ENCODE measurements at regions not wholly inside any gene's neighbourhood (a gene's known extent, or its start where the extent isn't known, plus 50 kb on each side); places are given as distances from the start of the nearest gene placed in this dataset.

- no peak overlapping the region for H3K4me3 ChIP-seq (ENCODE audit: severe bottlenecking)
- DNase-seq (ENCODE audit: low spot score) (no peak), ATAC-seq (ENCODE audit: low read depth) (no peak)
- H3K4me1 ChIP-seq (ENCODE audit: insufficient read depth, poor library complexity, severe bottlenecking): no peaks in the 10 kb centered on the region
- no peaks in the 10 kb centered on the region for H3K27me3 ChIP-seq (ENCODE audit: insufficient read depth, poor library complexity, severe bottlenecking)
- H3K36me3 ChIP-seq (ENCODE audit: low read depth): no peaks in the 10 kb centered on the region
- TF ChIP-seq CTCF (IDR thresholded peaks at IDR 0.05; ENCODE audit: poor library complexity, severe bottlenecking): no peak
- H3K9me3 ChIP-seq (ENCODE audit: severe bottlenecking): no peaks in the 10 kb centered on the region
- H3K27ac ChIP-seq (ENCODE audit: poor library complexity, severe bottlenecking): no peak overlapping the region
These were observed 147.2 kb upstream of the WDFY3 start for GRCh38 chr4:85113706-85114105.

DNA sequence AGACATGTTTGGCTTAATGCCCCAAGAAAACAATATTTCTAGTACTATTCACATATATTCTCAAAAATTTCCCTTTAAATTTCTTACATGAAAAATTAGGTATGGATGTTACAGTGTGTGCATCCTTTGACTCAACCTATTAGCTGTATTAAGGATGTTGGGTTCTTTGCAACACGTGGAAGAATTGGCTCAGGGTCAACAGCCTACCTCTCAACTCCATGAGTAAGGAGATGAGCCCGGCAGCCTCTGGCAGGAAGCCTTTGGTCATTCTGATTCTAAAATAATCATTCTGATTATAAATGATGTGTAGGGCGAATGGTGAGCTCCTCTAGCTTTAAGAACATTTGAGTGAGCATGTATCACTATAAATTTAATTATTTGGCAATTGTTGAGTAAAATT lies 148.0 kb upstream of the WDFY3 start:
- TF ChIP-seq CTCF (IDR thresholded peaks at IDR 0.05; ENCODE audit: poor library complexity, severe bottlenecking): no peak
- H3K36me3 ChIP-seq (ENCODE audit: low read depth): no peaks in the 10 kb centered on the region
- H3K4me1 ChIP-seq (ENCODE audit: insufficient read depth, poor library complexity, severe bottlenecking): no peaks in the 10 kb centered on the region
- H3K9me3 ChIP-seq (ENCODE audit: severe bottlenecking): no peaks in the 10 kb centered on the region
- no peaks in the 10 kb centered on the region for H3K27me3 ChIP-seq (ENCODE audit: insufficient read depth, poor library complexity, severe bottlenecking)
- no peak for ATAC-seq (ENCODE audit: low read depth)
- no peak for DNase-seq (ENCODE audit: low spot score)
- H3K27ac ChIP-seq (ENCODE audit: poor library complexity, severe bottlenecking): no peak overlapping the region
- no peak overlapping the region for H3K4me3 ChIP-seq (ENCODE audit: severe bottlenecking)

- Histone ChIP-seq H3K4me1 (ENCODE audit: insufficient read depth, poor library complexity, severe bottlenecking) (no peaks in the 10 kb centered on the region), H3K36me3 (ENCODE audit: low read depth) (no peaks in the 10 kb centered on the region), H3K27me3 (ENCODE audit: insufficient read depth, poor library complexity, severe bottlenecking) (no peaks in the 10 kb centered on the region), H3K27ac (ENCODE audit: poor library complexity, severe bottlenecking) (no peak overlapping the region), H3K9me3 (ENCODE audit: severe bottlenecking) (no peaks in the 10 kb centered on the region), H3K4me3 (ENCODE audit: severe bottlenecking) (no peak overlapping the region)
- ATAC-seq (ENCODE audit: low read depth) (no peak), DNase-seq (ENCODE audit: low spot score) (no peak)
- TF ChIP-seq CTCF (IDR thresholded peaks at IDR 0.05; ENCODE audit: poor library complexity, severe bottlenecking): no peak
These were observed 149.5 kb upstream of the WDFY3 start for GRCh38 chr4:85116008-85116407.

DNA sequence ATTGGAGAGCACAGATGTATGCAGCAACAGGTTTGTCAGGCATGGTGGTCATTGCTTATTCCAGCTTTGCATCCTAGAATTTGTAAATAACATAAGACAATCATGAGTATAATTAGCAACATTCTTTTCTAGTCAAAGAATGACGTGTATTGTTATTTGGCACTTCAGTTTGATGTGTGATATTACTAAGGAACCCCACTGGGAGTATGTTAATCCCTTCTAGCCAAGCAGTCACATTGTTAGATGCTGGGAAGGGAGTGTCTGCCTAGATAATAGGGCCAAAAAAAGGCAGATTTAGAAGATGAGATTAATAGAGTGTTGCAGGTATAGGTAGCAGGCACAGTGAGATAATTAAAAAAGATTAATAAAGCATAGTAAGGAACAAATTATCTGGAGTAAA lies 159.2 kb upstream of the WDFY3 start:
- ATAC-seq (ENCODE audit: low read depth) (no peak), DNase-seq (ENCODE audit: low spot score) (no peak)
- Histone ChIP-seq H3K4me1 (ENCODE audit: insufficient read depth, poor library complexity, severe bottlenecking) (no peaks in the 10 kb centered on the region), H3K4me3 (ENCODE audit: severe bottlenecking) (no peak overlapping the region), H3K27ac (ENCODE audit: poor library complexity, severe bottlenecking) (no peak overlapping the region), H3K27me3 (ENCODE audit: insufficient read depth, poor library complexity, severe bottlenecking) (no peaks in the 10 kb centered on the region), H3K9me3 (ENCODE audit: severe bottlenecking) (no peaks in the 10 kb centered on the region), H3K36me3 (ENCODE audit: low read depth) (no peaks in the 10 kb centered on the region)
- TF ChIP-seq CTCF (IDR thresholded peaks at IDR 0.05; ENCODE audit: poor library complexity, severe bottlenecking): no peak

DNA sequence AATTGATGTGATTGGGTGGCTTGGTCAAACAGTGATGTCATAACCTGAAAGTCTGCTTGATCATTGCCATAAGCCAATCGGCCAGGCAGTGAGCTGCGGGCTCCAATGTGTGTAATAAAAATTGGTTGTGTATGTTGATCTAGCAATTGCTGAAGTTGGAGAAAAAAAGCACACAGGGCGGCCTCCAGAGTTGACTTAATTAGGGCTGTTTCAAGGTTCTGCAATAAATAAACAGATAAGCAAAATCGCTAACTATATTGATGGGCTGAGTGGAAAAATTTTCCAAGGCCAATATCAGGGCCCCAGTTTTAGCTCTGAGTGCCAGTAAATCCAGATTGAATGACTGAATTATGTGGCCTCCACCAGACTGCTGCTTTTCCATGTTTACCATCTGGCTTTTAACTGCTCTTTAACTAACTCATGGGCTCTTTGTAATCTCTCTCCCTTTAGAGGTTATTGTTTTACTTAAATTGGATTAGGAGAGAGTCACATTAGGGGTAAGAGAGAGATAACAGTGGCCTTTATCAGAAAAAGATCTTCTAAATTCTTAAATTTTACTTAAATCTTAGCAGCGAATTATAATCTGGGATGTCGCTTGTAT lies 160.6 kb upstream of the WDFY3 start:
- no peaks in the 10 kb centered on the region for H3K4me1 ChIP-seq (ENCODE audit: insufficient read depth, poor library complexity, severe bottlenecking)
- DNase-seq (ENCODE audit: low spot score) (no peak), ATAC-seq (ENCODE audit: low read depth) (no peak)
- TF ChIP-seq CTCF (IDR thresholded peaks at IDR 0.05; ENCODE audit: poor library complexity, severe bottlenecking): no peak
- no peaks in the 10 kb centered on the region for H3K36me3 ChIP-seq (ENCODE audit: low read depth)
- no peak overlapping the region for H3K27ac ChIP-seq (ENCODE audit: poor library complexity, severe bottlenecking)
- no peaks in the 10 kb centered on the region for H3K9me3 ChIP-seq (ENCODE audit: severe bottlenecking)
- H3K4me3 ChIP-seq (ENCODE audit: severe bottlenecking): no peak overlapping the region
- H3K27me3 ChIP-seq (ENCODE audit: insufficient read depth, poor library complexity, severe bottlenecking): no peaks in the 10 kb centered on the region
